DMS114 treated with DMSO at 0.1 percent for 48 hours (cell line): ENCODE measurements at regions not wholly inside any gene's neighbourhood (a gene's known extent, or its start where the extent isn't known, plus 50 kb on each side); places are given as distances from the start of the nearest gene placed in this dataset.
"Not testable (repeated sequence)": the region's sequence is repeated elsewhere in the genome, so short reads cannot be mapped to it uniquely, and the experiment has no call there.

ENCODE experiments used
- DNase-seq: peaks from one replicate; lab custom pipeline; 2025; ENCODE audit not compliant: unreplicated experiment; lab: John Stamatoyannopoulos, UW

DNA sequence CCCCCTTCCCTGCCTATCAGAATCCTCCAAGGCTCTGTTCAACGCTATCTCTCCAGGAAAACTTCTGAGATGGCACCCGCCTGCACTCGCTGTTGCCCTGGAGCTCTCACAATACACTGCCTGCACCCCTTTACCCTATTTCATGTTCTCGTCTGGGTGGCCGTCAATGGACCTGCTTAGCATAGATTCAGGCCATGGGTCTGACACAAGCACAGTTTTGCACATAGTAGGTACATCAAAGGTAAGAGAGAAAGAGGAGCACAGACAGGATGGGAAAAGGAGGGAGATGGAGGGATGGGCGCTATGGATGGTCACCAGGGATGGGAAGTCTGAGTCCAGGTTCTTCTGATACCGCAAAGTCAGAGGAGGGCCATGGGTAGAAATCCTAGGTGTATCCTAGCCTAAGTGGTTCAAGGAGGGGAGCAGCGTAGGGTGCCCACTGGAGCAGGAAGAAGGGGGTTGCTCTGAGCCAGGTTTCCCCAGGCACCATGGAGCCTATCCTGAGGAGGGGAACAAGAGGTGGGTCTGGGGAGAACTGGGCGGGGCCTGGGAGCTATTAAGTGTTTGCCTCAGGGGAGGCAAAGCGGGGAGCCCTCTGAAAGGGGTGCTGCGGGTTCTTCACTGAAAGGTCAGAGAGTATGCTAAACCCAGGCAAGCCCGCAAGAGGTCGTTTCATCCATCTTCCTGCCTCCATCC, 89.3 kb downstream of the MRPL14 start:
- DNase-seq, result no peak

DNA sequence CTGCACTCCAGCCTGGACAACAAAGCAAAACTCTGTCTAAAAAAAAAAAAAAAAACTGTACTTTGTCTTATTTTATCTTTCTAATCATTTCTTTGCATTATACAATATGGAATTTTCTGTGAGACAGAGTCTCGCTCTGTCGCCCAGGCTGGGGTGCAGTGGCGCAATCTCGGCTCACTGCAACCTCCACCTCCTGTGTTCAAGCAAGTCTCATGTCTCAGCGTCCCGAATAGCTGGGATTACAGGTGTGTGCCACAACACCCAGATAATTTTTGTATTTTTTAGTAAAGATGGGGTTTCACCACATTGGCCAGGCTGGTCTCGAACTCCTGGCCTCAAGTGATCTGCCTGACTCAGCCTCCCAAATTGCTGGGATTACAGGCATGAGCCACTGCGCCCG, 90.0 kb downstream of the MRPL14 start:
- not testable (repeated sequence) for DNase-seq

DNA sequence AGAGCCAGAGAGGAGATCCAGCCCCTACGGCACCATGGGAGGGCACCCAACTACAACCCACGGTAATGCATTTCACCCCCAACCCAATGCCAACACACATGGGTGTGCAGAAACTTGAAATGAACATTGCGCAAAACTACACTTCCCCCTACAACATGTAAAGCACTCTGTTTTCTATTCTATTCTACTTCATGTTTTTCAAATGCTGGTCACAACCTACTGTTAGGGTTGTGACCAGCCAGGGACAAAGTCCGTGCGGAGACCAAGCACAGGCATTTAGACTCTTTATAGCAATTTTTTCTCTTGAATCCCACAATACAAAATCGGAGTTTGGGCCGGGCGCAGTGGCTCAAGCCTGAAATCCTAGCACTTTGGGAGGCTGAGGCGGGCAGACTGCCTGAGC, 90.6 kb downstream of the MRPL14 start:
- no peak for DNase-seq

GRCh38 chr6:44036196-44036595, 91.1 kb downstream of the MRPL14 start:
- DNase-seq, result no peak

- DNase-seq, result no peak
Observed at GRCh38 chr6:44035621-44036020, 91.6 kb downstream of the MRPL14 start.

DNA sequence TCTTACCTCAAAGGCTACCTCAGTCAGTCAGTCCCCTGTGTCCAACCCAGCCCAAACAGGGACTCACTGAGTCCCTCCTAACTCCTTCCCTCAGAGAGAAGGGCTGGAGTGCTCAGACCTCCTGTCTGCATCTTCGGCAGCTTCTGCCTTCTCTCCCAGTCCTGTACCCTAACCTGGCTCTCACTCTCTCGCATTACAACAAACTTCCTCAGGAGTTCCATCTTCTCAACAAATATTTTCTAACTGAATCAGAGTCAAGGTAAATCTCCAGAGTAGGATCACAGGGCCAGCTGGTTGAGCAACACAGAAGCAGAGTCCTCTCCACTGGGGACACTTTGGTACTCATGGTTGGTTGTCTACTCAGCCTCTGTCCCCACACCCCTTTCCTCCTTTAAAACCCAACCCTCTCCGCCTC, 92.3 kb downstream of the MRPL14 start:
- no peak for DNase-seq

GRCh38 chr6:44034391-44034861, 92.8 kb downstream of the MRPL14 start:
- no peak for DNase-seq

DNA sequence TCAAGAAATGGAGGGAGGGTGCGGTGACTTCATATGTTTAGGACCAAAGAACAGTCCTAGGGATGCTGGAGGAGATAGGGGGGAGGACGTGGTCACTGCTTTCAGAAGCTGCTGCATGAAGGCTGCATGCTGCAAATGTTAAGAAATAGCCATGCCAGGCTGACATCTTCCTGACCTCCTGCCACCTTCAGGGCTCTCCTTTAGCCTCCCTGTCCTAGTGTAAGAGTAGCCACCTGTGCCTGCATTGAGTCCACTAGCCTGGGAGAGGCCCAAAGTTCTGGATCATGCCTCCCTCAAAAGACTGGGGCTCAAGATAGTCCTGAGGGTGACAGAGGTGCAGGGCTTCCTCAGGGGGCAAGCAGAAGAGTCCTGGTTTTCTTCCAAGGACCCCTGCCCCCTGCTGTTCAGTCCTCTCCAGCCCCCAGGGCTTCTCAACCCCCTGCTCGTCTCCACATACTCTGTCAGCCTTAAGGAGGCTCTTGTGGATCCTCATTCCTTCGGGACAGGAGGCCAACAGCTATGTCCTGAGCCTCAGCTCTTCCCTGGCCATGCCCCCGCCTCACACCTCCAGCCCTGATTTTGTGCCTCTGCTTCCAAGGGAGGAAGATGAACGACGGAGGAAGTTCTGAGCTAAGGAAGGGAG, 96.3 kb downstream of the MRPL14 start:
- DNase-seq, result no peak

- DNase-seq, result no peak
Observed at GRCh38 chr6:44029444-44030185, 97.6 kb downstream of the MRPL14 start.

- no peak for DNase-seq
Observed at GRCh38 chr6:44028789-44029310, 98.4 kb downstream of the MRPL14 start.

GRCh38 chr6:44025226-44025625, 102.0 kb downstream of the MRPL14 start:
- no peak for DNase-seq

DNA sequence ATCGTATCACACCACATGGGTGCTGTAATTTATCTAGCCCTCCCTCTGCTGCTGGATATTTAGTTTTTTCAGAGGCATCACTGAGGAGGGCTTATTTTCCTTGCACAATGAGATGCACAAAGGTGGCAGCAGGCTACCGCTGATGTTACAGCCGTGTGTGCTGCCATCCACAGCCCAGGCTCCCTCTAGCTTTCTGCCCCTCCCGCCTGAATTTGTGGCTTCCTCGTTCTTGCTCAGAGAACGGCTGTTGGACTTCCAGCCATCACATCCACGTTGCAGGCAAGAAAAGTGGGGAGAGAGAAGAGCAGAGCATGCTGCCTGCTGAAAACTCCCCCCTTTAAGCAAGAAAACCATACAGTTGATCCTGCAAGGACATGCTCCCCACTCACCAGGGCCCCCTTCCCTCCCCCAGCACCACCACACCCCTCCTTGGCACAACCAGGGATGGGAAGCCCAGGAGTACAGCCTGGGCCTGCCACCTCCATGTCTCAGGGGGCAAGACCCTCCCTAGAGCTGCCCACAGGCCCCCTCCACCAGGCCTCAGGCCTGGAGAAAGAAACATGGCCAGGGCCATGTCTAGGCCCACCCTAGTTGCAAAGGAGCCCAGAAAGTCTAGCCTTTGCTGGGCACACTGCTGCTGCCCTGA, 102.6 kb downstream of the MRPL14 start:
- DNase-seq, result no peak

DNA sequence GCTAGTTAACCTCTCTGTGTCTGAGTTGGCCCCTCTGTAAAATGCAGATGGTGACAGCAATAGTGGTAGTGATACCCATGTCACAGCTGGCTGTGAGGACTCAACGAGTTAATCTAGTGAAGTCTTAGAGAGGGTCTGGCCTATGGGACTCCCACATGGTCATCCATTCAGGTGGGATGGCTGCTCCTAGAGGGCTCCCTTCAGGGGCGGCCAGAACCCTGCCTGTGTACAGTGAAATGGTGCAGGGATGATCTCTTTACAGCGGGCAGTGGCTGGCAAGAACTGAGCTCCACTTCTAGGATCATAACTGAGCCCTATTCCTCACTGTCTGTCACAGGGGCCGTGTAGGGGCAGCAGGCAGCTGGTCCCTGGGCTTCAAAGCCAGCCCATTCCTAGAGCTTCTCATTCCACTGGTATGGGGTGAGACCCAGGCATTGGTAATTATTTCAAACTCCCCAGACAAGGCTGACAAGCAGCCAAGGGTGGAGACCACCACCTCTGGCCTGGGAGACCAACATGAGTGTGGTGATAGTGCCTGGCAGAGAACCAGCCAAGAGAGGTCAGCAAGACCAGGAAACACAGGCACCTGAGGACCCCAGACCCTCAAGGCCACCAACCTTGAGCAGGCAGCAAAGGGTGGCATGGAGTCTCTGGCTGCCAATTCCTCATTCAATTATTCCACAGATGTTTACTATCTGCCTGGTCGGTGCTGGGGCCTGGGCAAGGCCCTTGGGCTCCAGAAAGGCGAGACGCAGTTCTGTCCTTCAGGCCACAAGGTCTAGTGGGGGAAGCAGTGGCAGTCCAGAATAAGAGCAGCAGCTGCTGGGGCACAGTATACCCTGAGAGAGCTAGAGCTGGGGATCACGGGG, 103.4 kb downstream of the MRPL14 start:
- no peak for DNase-seq

GRCh38 chr6:44022671-44023352, 104.4 kb downstream of the MRPL14 start:
- no peak for DNase-seq

GRCh38 chr6:44022296-44022661, 105.0 kb downstream of the MRPL14 start:
- no peak for DNase-seq

GRCh38 chr6:44021589-44022295, 105.5 kb downstream of the MRPL14 start:
- no peak for DNase-seq

GRCh38 chr6:44020664-44021425, 106.4 kb downstream of the MRPL14 start:
- DNase-seq, result no peak

GRCh38 chr6:44020148-44020547, 107.1 kb downstream of the MRPL14 start:
- DNase-seq, result no peak
